ENCODE measurements at regions not wholly inside any gene's neighbourhood (a gene's known extent, or its start where the extent isn't known, plus 50 kb on each side); places are given as distances from the start of the nearest gene placed in this dataset.
"Not testable (repeated sequence)": the region's sequence is repeated elsewhere in the genome, so short reads cannot be mapped to it uniquely, and the experiment has no call there.

- no peak overlapping the region for H3K4me3 ChIP-seq
- no peak for DNase-seq
- no peak for ATAC-seq
- H3K4me1 ChIP-seq: no peaks in the 10 kb centered on the region
- TF ChIP-seq CTCF (IDR thresholded peaks at IDR 0.05): no peak
- no peaks in the 10 kb centered on the region for H3K36me3 ChIP-seq
- intact Hi-C loops (cut with DNase I): no loop called here
- no peaks in the 10 kb centered on the region for H3K27me3 ChIP-seq
- no peaks in the 10 kb centered on the region for H3K9me3 ChIP-seq
- H3K27ac ChIP-seq: no peak overlapping the region
Measured at GRCh38 chrX:151042842-151043241, 59.7 kb downstream of the HMGB3 start.

GRCh38 chrX:151066373-151066772 is 83.2 kb downstream of the HMGB3 start:
- H3K27me3 ChIP-seq; DNase-seq; intact Hi-C loops (cut with DNase I): not testable (repeated sequence)

GRCh38 chrX:151073767-151074166 is 90.6 kb downstream of the HMGB3 start:
- Histone ChIP-seq H3K9me3 (no peaks in the 10 kb centered on the region), H3K27ac (no peak overlapping the region), H3K36me3 (no peaks in the 10 kb centered on the region), H3K4me3 (no peak overlapping the region), H3K27me3 (no peaks in the 10 kb centered on the region), H3K4me1 (no peaks in the 10 kb centered on the region)
- intact Hi-C loops (cut with DNase I): loop anchor here in 1 of 2 donors (10.0 kb wide), 1 partner anchor 299 kb away; no protein-coding TSS in a partner anchor
- no peak for TF ChIP-seq CTCF (IDR thresholded peaks at IDR 0.05)
- DNase-seq: peak in 1 of 4 donors; percentile 39
- ATAC-seq: no peak

More at GRCh38 chrX:151066373-151066772, 83.2 kb downstream of the HMGB3 start:
- not testable (repeated sequence) for H3K36me3 ChIP-seq, H3K4me1 ChIP-seq, H3K4me3 ChIP-seq, H3K27ac ChIP-seq, H3K9me3 ChIP-seq, ATAC-seq

- Histone ChIP-seq H3K27me3 (peaks cover 0 to 6% of the 10 kb centered on the region in 2 donors), H3K27ac (no peak overlapping the region), H3K9me3 (no peaks in the 10 kb centered on the region), H3K4me3 (no peak overlapping the region), H3K36me3 (no peaks in the 10 kb centered on the region), H3K4me1 (peaks cover 0 to 4% of the 10 kb centered on the region in 2 donors)
- intact Hi-C loops (cut with DNase I): no loop called here
- ATAC-seq: no peak
- DNase-seq: no peak
- no peak for TF ChIP-seq CTCF (IDR thresholded peaks at IDR 0.05)
Measured at GRCh38 chrX:151081016-151081415, 95.4 kb upstream of the GPR50 start.

GRCh38 chrX:151082077-151082948 is 94.1 kb upstream of the GPR50 start:
- Histone ChIP-seq H3K27ac (no peak overlapping the region), H3K4me1 (peaks cover 0 to 4% of the 10 kb centered on the region in 2 donors), H3K27me3 (peaks cover 0 to 6% of the 10 kb centered on the region in 2 donors), H3K4me3 (no peak overlapping the region), H3K36me3 (no peaks in the 10 kb centered on the region), H3K9me3 (no peaks in the 10 kb centered on the region)
- intact Hi-C loops (cut with DNase I): no loop called here
- DNase-seq: peak; percentile 45 to 87 (median 48)
- peak; percentile 100 for ATAC-seq
- TF ChIP-seq CTCF (IDR thresholded peaks at IDR 0.05): peak; percentile 76 to 96
